AG08395 (cell line): ENCODE measurements at regions not wholly inside any gene's neighbourhood (a gene's known extent, or its start where the extent isn't known, plus 50 kb on each side); places are given as distances from the start of the nearest gene placed in this dataset.
A peak's percentile ranks its signal among the peaks of the same experiment; 100 is the strongest.

ENCODE experiments used
- DNase-seq: peaks from one replicate; pipeline ENCODE4 v3.0.0; 2012; ENCODE audit warnings: mixed read lengths, low spot score

DNA sequence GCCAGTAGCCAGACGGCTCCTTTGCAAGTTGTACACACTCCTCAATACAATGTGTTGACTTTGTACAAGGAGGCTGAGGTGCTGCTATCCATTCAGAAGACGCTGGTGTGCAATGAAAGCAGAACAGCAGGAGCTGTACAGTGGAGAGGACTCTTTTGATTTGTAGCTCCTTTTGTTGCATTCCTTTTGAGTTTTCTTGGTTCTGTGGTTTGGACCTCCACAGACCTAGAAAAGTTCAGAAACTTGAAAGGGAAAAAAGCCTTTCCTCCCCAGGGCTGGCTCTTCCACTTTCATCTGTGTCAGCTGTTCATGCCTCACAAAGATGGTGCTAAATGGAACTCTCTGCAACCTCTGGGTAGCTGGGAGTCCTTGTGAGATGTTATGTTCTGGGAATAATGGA is 117.4 kb downstream of the MAT2B start:
- no peak for DNase-seq

DNA sequence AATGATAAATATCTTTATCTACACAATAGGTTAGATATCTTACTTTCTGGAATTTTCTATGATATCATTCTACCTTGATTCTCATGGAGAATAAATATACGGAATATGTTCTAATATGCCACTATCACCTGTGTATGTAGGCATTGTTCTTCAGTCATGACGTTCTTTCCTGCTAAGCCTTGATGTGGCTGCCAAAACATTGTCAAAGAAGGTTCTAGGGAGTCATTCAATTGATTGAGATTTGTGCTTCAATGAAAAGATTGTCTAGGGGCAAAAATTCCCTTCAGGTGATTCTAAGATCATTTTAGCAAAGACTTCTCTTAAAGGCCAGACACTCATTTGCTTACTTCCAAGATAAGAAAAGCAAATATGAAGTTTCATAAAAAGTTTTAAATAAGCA is 118.1 kb downstream of the MAT2B start:
- no peak for DNase-seq

DNA sequence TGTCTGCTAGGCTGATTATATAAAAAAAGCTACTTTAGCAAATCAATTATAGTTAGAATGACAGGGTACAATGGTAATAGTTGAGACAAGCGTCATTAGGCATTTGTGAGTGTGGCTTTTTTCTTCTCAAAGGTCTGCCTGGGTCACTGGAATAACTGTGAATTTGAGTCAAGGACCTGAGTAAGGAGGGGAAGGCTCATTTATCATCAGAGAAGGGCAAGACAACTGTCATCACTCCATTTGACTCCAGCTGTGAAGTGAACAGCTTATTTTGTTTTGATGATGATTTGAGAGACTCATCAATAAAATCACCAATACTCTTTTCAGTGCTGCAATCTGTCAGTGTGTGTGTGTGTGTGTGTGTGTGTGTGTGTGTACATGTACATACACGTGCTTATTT is 118.6 kb downstream of the MAT2B start:
- no peak for DNase-seq

DNA sequence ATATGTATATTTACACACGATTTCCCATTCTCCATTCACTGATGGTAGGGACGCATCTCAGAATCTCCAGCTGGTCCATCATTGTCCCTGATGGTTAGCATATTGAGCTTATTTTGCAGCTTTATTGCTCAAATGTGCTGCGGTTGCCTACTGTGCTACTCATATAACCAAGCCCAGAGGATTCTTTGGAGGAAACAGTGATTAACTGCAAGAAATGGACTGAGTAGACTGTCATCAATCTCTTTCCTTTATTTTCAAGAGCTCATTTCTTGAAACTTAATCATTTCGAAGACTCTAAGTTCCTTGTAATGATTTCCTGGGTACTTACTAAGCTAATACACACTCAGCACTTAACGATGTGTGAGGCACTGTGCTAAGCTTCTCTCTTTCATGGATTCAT is 119.0 kb downstream of the MAT2B start:
- DNase-seq, result peak; percentile 5

DNA sequence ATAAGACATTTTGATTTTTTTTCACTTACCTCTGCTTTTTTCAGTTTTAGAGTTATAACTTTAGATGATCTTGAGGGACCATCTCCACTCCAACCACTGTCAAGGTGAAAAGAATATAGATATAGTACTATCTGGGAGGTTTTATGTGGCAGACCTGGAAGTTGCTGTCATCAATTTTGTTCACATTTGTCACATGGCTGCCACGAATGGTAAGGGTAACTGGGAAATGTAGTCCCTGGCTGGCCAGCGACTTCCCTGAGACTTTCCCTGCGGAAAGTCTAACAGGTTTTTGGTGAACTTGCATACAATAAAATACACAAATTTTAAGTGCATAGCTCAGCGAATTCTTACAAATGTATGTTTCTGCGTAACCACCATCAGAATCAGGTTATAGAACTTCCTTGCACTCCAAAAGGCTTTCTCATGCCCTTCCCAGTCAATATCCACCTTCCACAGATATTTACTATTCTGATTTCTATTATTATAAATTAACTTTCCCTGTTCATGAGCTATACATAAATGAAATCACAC is 121.5 kb downstream of the MAT2B start:
- DNase-seq, result no peak

DNA sequence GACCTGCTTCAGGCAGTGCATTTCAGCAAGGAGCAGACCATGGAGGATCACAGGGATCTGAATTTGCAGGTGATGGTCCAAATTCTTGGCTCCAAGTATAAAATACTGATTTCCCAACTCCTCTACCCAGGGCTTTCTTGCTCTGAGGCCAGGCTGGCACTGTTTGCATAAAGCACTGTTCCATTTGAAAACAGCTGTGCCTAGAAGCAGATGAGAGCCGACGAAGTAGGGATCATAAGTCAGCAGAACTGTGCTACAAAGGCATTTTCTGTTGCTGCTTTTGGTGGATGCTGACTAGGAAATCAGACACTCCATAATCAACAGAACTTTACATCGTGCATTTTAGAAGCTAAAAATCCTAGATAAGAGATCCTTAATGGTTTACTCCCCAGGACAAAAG is 126.4 kb downstream of the MAT2B start:
- DNase-seq, result no peak

DNA sequence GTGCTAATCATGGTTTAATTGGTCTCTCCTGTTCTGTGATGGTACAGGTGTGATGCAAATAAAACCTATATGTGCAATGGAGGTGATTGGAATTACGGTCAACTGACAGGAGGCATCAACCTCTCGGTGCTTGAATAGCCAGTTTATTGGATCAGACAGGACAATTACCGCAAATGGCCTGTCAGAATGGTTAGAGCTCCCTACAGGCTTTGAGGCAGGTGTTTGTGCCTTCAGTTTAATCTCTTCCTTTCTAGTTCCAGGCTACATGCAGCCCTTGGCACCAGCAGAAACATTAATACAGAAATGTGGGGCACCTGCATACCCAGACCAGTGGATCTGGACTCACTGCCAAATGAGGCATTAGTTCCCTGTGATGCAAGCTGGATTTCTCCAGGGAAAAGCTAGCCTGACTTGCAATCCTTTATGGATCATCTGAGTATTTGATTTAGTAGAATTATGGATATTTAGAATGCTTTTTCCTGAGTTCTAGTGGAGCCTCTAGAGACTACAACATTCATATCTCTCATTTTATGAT is 128.6 kb downstream of the MAT2B start:
- DNase-seq, result no peak

DNA sequence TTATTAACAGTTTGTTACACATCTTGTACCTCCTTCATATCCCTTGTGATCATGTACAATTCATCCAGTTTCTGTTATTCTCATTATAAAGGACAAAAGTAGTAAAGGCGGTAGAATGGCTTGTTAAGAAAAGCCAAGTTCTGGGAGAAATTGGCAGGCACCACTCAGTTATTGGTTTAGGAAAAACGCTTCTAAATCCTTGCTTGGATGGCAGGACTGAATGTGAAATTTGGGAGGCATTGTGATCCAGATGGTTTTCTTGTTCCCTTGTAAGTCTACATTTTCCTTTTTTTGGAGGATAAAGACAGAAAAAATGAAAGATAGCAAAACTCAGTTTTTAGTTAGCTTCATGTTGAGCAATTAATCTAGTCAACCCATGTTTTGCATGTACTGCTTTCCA is 130.2 kb downstream of the MAT2B start:
- DNase-seq, result no peak

DNA sequence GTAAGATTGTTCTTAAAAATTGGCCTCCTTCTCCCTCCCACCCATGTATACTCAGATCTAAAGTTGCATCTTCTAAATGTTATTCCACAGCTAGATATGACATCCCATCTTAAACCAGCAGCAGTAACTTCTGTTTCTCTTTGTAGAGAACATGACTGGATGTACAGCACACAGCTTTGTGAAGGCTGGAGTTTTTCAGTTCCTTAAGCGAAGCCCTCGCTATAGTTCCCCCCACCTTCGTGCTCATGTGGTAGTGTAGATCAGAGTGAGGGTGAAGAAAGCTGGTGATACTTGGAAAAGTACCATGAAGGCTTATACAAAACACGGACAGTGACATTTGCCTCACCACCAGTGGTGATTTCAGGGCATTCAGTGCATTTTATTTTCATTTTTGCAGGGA is 137.5 kb downstream of the MAT2B start:
- no peak for DNase-seq

DNA sequence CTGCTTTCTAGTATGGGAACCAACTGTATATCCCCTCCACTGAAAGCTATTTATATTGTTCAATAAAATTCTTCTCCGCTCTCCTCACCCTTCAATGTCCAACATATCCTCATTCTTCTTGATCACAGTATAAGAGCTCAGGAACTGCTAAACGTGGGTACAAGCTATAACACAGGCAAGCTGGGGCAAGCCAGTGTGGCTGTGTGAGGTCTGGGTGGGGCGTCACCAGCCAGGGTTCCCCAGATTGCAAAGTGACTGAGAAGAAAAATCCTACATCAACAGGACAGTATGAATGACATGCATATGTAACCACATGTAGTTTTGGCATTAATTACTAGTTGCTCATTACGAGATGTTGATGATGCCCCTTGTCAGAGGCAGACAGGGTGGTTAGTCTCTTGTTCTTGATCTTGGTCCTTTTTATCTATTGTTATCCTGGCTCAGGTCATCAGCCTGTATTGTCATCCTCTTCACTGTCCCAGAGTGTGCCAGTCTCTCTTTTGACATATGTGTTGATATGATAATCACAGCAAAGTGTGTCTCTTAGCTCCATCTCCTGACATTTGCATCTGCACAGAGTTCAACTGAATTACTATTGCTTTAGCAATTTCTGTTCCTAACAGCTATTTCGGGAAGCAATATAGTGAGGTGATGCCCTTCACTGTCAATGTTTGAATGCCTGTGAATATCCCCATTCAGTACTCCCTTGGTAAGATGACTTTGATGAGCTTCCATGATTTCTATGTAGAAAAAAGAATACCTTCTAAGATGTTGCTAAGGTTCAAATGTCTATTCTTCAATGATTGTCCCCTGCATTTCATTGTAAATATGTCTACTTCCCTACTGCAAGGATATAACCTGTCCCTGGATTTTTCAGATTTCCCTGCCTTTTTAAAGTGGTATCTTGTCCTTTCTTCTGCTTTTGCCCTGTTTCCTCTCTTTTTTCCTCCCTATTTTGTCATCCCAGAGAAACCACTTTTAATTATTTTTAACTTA is 140.3 kb downstream of the MAT2B start:
- DNase-seq, result no peak

DNA sequence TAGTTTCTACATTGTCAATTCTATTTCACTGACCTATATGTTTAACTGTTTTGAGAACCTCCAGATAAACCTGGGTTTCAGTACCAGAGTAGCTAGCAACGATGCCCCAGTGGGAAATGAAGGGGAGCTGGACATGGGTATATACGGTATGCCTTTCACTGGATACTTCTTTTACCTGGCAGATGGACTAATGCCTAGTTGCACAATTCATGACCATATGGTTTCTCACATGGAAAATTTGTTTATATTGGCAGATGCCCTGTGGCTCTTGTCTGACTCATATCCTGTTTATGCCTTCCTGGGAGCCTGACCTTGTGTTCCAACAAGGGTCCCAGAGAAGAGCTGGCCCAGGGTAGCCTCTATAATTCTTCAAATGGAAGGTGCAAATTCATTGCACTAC is 144.1 kb downstream of the MAT2B start:
- no peak for DNase-seq

DNA sequence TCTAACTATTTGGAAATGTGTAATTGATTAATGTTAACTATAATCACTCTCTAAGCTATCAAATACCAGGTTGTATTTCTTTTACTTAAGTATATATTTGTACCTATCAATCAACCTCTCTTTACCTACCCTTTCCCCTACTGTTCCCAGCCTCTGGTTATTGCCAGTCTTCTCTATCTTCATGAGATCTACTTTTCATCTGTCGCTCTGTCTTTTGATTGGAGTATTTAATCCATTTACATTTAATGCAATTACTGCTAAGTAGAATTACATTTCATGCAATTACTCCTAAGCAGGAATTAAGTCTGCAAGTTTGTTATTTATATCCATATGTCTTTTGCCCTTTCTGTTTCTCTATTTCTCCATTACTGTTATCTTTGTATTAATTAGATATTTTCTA is 148.1 kb downstream of the MAT2B start:
- no peak for DNase-seq

DNA sequence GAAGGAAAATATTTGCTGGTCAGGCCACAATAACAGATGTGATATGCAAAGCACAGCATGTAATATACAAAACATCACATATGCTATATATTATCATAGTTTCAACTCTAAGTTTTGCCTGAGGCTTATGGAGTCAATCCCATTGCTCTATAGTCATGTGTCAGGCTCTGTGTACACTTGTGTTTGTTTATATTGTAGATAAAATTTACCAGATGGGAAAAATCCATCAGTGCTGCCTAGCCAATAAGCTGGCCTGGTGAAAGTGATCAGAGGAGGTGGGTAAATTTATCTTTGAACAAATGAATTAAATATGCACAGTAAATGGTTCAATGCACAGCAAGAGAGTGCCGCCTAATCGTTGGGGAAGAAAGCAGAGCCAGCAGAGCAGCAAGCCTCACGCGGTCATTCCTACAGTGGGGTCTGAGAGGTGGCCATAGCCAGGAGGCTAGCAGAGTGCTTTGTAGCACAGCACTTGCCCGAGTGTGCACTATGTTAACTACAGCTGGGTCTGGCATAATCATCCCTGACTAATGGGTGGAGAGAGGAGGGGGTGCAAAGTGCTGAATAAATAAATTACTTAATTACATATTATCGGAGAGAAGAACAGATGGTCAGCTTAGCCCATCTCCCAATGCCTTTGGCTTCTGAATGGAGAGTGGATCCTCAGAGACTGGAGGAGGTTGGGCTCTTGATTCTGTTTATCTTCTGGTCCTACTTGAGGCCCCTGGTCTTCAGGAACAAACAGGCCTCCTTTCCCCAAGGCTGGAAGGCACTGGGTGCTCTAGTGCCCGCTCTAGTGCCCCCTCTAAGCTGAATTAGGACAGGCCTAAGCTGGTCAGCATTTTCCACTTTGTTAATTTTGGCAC is 153.5 kb downstream of the MAT2B start:
- no peak for DNase-seq

DNA sequence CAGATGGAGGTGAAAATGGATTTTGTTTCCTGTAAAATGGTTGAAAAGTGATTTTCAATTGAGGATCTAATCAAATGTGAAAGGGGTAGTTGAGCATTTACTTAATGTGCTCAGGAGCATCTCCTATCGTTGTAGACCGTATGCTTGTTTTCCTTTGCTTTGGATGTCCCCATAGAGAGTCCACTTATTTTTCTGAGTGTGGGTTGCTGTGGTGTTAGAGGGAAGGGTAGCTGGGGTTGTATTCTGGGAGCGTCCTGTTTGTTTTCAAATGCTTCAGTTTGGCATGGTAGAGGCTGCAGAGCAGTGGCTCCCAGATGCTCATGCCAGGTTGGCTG is 154.1 kb downstream of the MAT2B start:
- no peak for DNase-seq

DNA sequence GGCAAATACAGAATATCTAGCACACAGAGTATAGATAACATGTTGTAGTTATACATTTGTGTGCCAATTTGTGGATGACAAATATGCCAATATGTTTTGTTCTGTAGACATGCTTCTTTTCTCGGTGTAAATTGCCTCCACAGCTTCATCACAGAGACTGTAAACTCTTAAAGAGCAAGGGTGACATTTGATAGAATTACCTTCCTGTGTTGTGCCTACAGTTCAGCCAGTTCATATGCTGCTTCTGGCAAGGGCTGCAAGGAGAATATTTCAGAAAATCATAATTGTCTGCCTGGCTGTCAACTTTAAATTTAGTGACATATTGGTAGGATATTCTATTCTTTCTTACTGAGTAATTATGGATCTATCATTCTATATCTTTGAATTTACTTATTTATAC is 155.1 kb downstream of the MAT2B start:
- DNase-seq, result no peak

DNA sequence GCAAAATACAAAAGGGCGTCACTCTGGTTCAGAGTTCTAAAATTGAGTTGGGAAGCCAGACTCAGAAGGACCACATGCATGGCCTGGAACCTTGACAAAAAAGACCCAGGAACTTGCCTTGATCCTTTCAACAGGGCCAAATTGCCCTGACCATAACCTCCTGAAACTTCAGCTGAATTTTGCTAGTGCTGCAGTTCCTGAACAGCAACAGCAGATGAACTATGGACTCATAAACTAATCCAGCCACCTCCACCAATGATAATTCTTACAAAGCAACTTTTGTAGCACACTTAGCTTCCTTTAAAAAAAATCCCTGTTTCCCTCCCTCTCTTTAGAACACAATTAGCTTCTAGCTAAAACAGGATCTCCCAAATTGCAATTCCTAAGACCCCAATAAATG is 155.9 kb downstream of the MAT2B start:
- DNase-seq, result no peak

DNA sequence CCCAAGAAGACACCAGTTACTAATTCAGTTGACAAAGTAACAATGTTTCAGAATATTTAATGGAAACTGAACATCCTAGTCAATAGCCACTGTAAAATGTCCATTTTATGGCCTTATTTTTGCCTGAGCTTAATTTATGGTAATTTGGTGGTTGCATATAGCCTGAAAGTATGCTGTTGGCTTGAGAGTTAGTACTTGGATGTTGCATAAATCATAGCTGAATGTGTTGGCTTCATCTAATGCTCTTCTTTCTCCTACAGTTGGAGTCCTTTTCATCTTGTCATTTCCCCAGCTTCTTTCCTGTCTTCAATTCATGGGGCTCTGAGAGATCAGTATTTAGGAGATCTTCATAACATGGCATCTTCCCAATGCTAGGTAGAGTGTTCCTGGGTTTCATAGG is 164.6 kb downstream of the MAT2B start:
- DNase-seq, result no peak

DNA sequence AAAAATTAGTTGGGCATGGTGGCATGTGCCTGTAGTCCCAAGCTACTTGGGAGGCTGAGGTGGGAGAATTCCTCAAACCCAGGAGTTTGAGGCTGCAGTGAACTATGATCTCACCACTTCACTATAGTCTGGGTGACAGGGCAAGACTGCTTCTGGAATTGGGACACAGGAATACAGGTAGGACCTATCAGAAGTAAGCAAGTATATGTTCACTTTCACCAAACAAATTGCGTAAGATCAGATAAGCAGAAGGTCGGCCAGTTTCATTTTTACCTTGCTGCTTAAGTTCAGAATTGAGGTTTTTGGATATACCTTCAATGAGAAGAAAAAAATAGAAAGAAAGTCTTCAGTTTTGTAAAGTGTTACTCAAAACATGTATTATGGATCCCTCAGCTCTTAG is 171.7 kb downstream of the MAT2B start:
- DNase-seq, result no peak

DNA sequence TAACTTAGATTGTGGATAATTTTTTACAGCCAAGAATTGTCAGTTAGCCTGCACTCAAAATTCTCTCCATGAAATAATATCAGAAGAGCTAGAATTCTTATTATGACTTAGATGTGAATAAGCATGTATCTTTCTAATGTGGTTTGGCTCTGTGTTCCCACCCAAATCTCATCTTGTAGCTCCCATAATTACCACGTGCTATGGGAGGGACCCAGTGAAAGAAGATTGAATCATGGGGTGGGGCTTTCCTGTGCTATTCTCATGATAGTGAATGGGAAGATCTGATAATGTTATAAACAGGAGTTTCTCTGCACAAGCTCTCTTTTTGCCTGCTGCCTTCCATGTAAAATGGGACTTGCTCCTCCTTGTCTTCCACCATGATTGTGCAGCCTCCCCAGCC is 176.8 kb downstream of the MAT2B start:
- DNase-seq, result no peak

DNA sequence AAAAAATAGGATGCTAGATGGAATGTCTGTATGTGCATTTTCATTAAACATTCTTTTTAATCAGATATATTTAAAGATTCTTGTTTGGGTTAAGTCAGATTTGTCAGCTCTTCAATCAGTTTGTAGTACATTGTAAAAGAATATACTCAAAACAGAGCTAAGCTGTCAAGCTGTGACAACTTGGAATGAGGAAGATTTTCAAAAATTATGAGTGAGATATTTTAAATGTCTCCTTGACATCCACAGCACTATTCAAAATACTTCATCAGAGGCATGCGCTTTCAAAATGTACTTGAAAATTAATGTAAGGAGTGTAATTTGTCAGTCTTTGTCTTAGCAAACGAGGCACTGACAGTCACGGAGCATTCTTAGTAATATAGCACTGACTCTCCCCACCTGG is 182.0 kb downstream of the MAT2B start:
- no peak for DNase-seq

DNA sequence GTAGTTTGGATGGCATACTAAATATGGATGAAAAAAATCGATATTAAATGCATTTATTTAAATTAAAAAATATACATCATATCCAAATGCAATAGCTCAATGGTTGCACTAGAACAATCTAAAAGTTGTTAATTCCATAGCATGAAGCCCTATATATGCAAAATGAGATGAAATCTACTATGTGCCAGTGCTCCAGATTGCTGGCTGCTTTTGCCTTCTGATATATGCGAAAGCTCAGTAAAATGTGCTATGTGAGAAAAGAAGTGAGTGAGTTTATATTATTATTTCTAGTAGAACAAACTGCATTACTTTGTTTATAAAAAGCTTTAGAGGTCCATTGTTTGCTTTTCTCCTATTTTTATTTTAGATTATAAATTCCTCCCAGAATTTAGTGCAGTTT is 186.7 kb downstream of the MAT2B start:
- DNase-seq, result no peak

DNA sequence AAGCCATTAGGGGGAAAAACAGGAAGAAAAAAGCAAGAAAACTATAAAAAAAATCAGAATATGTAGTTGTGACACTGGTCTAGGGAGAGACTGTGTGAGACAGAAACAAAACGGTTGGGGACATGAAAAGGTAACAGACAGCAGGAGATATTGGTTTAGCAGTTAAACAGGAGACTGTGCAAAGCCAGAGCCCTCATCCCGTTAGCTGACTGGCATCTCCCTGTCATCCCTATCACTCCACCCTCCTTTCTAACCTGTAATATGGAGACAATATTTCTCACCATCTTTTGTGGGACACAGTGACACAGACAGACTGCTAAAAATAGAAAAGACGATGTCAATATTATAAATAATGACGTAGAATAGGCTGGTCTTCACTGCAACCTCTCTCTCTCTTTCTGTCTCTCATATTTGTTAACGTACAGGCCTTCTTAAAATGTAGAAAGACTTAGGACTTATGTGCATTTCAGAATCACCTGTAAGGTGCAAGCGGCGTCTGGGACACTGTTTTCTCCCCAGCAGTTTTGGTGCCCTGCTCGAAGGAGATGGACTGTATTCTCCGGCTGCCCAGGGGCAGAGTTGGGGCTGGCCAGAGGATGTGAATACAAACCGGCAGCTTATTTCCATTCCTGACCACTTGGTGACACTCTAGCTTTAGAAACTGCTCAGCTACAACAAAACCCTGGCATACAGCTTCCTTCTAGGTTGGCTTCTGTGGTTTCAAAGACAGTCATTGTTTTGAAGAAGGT is 190.6 kb downstream of the MAT2B start:
- peak; percentile 51 for DNase-seq
